ENCODE measurements at regions not wholly inside any gene's neighbourhood (a gene's known extent, or its start where the extent isn't known, plus 50 kb on each side); places are given as distances from the start of the nearest gene placed in this dataset.

DNA sequence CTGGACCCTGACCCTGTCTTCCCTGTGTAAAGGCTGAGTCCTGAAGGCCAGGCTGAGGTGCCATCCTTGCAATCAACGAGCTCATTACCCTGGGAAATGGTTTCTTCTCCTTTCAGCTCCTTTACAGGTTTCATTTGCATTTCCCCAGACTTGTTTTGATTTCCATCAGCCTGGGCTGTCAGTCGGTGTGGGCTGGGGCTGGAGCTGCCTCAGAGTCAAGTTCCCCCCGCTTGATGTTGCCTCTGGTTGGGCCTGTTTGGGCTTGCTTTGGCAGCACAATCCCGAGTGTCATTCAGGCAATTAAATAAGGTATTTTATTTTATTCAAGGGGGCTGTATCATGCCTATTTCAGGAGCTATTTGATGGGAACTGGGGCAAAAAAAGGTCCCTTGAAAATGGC lies 424.9 kb downstream of the INSC start:
- no peak overlapping the region for H3K27ac ChIP-seq
- H3K4me3 ChIP-seq, result no peak overlapping the region
- H4K20me1 ChIP-seq (ENCODE audit: insufficient read depth, poor library complexity, severe bottlenecking), result no peaks in the 10 kb centered on the region
- DNase-seq (ENCODE audit: low spot score), result no peak
- H3K9me2 ChIP-seq (replicated peaks; ENCODE audit: insufficient read depth), result no peaks in the 10 kb centered on the region
- H3K36me3 ChIP-seq (replicated peaks; ENCODE audit: insufficient read depth, low read depth), result no peaks in the 10 kb centered on the region
- no peak overlapping the region for H2AFZ ChIP-seq
- no peak overlapping the region for H3K4me2 ChIP-seq
- H3K27me3 ChIP-seq, result no peaks in the 10 kb centered on the region
- WGBS (ENCODE audit: low lambda C conversion rate, missing lambda C conversion rate), result 52% methylated on average over 4 of the region's 4 CpGs
- no peaks in the 10 kb centered on the region for H3K79me2 ChIP-seq
- H3K4me1 ChIP-seq (ENCODE audit: insufficient read depth), result no peaks in the 10 kb centered on the region
- TF ChIP-seq, protein P1, sequence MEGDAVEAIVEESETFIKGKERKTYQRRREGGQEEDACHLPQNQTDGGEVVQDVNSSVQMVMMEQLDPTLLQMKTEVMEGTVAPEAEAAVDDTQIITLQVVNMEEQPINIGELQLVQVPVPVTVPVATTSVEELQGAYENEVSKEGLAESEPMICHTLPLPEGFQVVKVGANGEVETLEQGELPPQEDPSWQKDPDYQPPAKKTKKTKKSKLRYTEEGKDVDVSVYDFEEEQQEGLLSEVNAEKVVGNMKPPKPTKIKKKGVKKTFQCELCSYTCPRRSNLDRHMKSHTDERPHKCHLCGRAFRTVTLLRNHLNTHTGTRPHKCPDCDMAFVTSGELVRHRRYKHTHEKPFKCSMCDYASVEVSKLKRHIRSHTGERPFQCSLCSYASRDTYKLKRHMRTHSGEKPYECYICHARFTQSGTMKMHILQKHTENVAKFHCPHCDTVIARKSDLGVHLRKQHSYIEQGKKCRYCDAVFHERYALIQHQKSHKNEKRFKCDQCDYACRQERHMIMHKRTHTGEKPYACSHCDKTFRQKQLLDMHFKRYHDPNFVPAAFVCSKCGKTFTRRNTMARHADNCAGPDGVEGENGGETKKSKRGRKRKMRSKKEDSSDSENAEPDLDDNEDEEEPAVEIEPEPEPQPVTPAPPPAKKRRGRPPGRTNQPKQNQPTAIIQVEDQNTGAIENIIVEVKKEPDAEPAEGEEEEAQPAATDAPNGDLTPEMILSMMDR (IDR thresholded peaks at IDR 0.05; ENCODE audit: poor library complexity), result no peak
- TF ChIP-seq EZH2 (IDR thresholded peaks at IDR 0.05; ENCODE audit: borderline replicate concordance) (no peak), EZH2phosphoT487 (IDR thresholded peaks at IDR 0.05; ENCODE audit: low read depth, severe bottlenecking, unreplicated experiment) (no peak)
- no peaks in the 10 kb centered on the region for H3K9me3 ChIP-seq (ENCODE audit: low read depth)

DNA sequence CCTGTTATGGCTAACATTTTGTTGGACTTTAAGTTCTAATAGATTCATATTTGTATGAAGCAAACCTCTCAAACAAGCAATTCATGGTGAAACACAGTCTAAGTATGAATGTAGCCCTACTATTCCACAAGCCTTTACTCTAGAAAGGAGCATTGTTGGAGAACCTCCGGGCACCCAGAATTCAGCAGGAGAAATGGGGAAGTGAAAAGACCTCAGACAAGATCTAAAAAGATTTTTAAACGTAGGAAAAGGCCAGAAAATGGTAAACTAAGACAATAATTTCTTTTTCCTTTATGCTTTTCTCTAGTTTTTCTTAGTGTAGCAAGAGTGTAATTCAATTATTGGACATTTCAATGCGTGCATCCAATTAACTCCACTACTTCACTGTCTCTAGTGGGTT lies 426.4 kb downstream of the INSC start:
- WGBS (ENCODE audit: low lambda C conversion rate, missing lambda C conversion rate), result 87% methylated on average over 3 of the region's 3 CpGs
- H3K4me2 ChIP-seq, result no peak overlapping the region
- no peaks in the 10 kb centered on the region for H3K9me2 ChIP-seq (replicated peaks; ENCODE audit: insufficient read depth)
- H3K9me3 ChIP-seq (ENCODE audit: low read depth), result no peaks in the 10 kb centered on the region
- no peak overlapping the region for H3K27ac ChIP-seq
- H2AFZ ChIP-seq, result no peak overlapping the region
- H4K20me1 ChIP-seq (ENCODE audit: insufficient read depth, poor library complexity, severe bottlenecking), result no peaks in the 10 kb centered on the region
- DNase-seq (ENCODE audit: low spot score), result no peak
- TF ChIP-seq EZH2 (IDR thresholded peaks at IDR 0.05; ENCODE audit: borderline replicate concordance) (no peak), EZH2phosphoT487 (IDR thresholded peaks at IDR 0.05; ENCODE audit: low read depth, severe bottlenecking, unreplicated experiment) (no peak)
- TF ChIP-seq, protein P1 (IDR thresholded peaks at IDR 0.05; ENCODE audit: poor library complexity), result no peak
- H3K27me3 ChIP-seq, result no peaks in the 10 kb centered on the region
- H3K4me1 ChIP-seq (ENCODE audit: insufficient read depth), result no peaks in the 10 kb centered on the region
- no peaks in the 10 kb centered on the region for H3K79me2 ChIP-seq
- no peaks in the 10 kb centered on the region for H3K36me3 ChIP-seq (replicated peaks; ENCODE audit: insufficient read depth, low read depth)
- no peak overlapping the region for H3K4me3 ChIP-seq

GRCh38 chr11:15544353-15544752 lies 429.6 kb downstream of the INSC start:
- no peaks in the 10 kb centered on the region for H3K27me3 ChIP-seq
- no peak for DNase-seq (ENCODE audit: low spot score)
- H3K27ac ChIP-seq, result no peak overlapping the region
- H3K79me2 ChIP-seq, result no peaks in the 10 kb centered on the region
- H3K9me3 ChIP-seq (ENCODE audit: low read depth), result no peaks in the 10 kb centered on the region
- H3K4me3 ChIP-seq, result no peak overlapping the region
- 64% methylated on average over 5 of the region's 5 CpGs for WGBS (ENCODE audit: low lambda C conversion rate, missing lambda C conversion rate)
- TF ChIP-seq EZH2phosphoT487 (IDR thresholded peaks at IDR 0.05; ENCODE audit: low read depth, severe bottlenecking, unreplicated experiment), result no peak
- TF ChIP-seq, protein P1 (IDR thresholded peaks at IDR 0.05; ENCODE audit: poor library complexity), result no peak
- TF ChIP-seq EZH2 (IDR thresholded peaks at IDR 0.05; ENCODE audit: borderline replicate concordance), result no peak
- no peaks in the 10 kb centered on the region for H3K9me2 ChIP-seq (replicated peaks; ENCODE audit: insufficient read depth)
- H4K20me1 ChIP-seq (ENCODE audit: insufficient read depth, poor library complexity, severe bottlenecking), result no peaks in the 10 kb centered on the region
- no peaks in the 10 kb centered on the region for H3K4me1 ChIP-seq (ENCODE audit: insufficient read depth)
- no peak overlapping the region for H3K4me2 ChIP-seq
- H2AFZ ChIP-seq, result no peak overlapping the region
- H3K36me3 ChIP-seq (replicated peaks; ENCODE audit: insufficient read depth, low read depth), result no peaks in the 10 kb centered on the region

- no peak overlapping the region for H3K27ac ChIP-seq
- H3K4me1 ChIP-seq (ENCODE audit: insufficient read depth), result no peaks in the 10 kb centered on the region
- WGBS (ENCODE audit: low lambda C conversion rate, missing lambda C conversion rate), result 66% methylated on average over 3 of the region's 3 CpGs
- H2AFZ ChIP-seq, result no peak overlapping the region
- TF ChIP-seq EZH2 (IDR thresholded peaks at IDR 0.05; ENCODE audit: borderline replicate concordance) (no peak), EZH2phosphoT487 (IDR thresholded peaks at IDR 0.05; ENCODE audit: low read depth, severe bottlenecking, unreplicated experiment) (no peak)
- TF ChIP-seq, protein P1 (IDR thresholded peaks at IDR 0.05; ENCODE audit: poor library complexity), result no peak
- H3K79me2 ChIP-seq, result no peaks in the 10 kb centered on the region
- H3K27me3 ChIP-seq, result no peaks in the 10 kb centered on the region
- H3K4me2 ChIP-seq, result no peak overlapping the region
- H3K4me3 ChIP-seq, result no peak overlapping the region
- H4K20me1 ChIP-seq (ENCODE audit: insufficient read depth, poor library complexity, severe bottlenecking), result no peaks in the 10 kb centered on the region
- H3K9me2 ChIP-seq (replicated peaks; ENCODE audit: insufficient read depth), result no peaks in the 10 kb centered on the region
- H3K36me3 ChIP-seq (replicated peaks; ENCODE audit: insufficient read depth, low read depth), result no peaks in the 10 kb centered on the region
- H3K9me3 ChIP-seq (ENCODE audit: low read depth), result no peaks in the 10 kb centered on the region
- no peak for DNase-seq (ENCODE audit: low spot score)
Observed at GRCh38 chr11:15547685-15548084, 433.0 kb downstream of the INSC start.
